CD4-positive, alpha-beta T cell treated with Interleukin-4 for 1 hour (primary cell): ENCODE measurements at regions not wholly inside any gene's neighbourhood (a gene's known extent, or its start where the extent isn't known, plus 50 kb on each side); places are given as distances from the start of the nearest gene placed in this dataset.
A peak's percentile ranks its signal among the peaks of the same experiment; 100 is the strongest.

ENCODE experiments used
- DNase-seq, 2 donors: peaks; one replicate each; pipeline ENCODE4 v3.0.0-alpha.2; 2020 to 2022

DNA sequence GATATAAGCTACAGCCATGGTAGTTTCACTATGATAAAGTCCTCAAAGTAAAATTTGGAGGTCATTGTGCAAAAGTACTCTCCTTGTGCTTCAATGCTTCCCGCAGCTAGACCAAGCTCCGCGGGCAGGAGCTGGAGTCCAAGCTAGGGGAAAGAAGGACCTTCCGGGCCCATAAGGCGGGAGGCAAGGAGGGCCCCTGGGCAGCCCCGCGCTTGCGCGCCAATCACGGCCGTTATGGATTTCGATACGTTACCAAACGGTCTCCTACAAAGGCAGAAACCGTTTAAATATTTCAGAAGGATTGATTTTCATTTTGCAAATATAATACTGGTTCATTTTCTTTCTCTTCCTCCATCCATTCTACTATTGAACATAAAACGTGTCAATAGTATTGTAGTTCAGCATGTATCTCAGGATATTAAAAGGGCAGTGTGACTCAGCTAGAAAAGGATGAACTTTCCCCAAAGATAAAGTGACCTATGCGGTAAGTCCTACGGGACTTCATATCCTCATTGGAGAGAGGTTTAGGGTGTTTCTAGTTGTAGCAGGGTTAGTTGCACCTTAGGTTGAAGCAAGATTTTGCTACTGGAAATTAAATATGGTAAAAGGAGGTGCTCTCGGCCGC is 128.0 kb downstream of the KIF20B start:
- DNase-seq: no peak

DNA sequence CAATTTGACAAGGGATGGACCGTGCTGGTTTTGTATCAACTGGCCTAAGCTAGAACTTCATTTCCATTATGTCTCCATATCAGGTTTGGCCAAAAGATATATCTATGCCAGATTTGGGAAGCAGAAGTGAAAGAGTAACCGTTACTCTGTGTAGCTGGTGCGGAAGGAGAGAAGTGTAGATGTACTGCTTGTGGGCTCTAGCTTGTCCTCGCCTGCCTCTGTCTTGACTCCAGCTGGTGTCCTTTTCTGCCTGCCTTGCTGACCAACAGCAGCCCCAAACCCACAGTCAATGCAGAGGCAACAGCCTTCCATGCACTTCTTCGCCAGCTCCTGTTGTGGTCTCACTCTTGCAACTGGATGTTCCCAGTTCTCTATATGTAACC is 128.5 kb downstream of the KIF20B start:
- no peak for DNase-seq

- DNase-seq: no peak
Measured at GRCh38 chr10:89830624-89831023, 129.2 kb downstream of the KIF20B start.

GRCh38 chr10:89836840-89837164 is 135.4 kb downstream of the KIF20B start:
- no peak for DNase-seq

DNA sequence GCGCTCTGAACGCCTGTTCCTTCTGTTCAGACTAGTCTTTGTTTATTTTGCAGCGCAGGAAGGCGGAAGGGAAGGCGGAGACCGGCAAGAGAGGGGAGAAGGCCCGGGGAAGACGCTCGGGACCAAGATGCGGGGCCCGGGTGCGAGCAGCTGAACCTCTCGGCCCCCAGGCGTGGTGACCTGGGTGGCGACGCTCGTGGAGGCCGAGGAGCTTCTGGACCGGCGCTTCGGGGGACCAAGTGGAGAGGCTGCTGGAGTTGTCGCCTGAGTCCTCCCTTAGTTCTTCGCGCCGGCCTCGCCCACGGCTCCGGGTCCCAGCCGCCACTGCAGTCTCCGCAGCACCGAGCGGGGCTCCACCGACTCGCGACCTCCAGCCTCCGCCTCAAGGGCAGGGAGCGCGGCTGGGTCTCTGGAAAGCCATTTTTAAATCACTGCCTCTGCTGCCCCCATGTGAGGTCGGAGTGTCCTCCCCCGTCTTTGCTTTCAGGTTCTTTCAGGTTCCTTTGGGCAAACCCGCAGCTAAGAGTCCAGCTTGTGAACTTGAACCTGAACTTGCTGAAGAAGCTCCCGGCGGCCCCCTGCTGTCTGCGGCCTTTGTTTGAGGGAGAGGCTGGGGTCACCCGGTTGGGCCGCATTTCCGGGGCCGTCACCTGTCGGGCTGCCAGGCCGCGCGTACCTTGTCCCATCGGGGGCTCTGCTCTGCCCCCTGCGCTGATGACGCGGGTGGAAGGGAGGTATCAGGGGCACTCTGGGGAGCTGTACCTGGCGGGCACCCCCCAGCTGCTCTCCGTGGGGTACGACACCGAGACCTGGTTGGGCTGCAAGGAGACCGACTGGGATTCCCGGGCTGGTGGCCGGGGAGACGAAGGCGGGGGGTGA is 136.0 kb downstream of the KIF20B start:
- DNase-seq: peak; percentile 16 to 40

DNA sequence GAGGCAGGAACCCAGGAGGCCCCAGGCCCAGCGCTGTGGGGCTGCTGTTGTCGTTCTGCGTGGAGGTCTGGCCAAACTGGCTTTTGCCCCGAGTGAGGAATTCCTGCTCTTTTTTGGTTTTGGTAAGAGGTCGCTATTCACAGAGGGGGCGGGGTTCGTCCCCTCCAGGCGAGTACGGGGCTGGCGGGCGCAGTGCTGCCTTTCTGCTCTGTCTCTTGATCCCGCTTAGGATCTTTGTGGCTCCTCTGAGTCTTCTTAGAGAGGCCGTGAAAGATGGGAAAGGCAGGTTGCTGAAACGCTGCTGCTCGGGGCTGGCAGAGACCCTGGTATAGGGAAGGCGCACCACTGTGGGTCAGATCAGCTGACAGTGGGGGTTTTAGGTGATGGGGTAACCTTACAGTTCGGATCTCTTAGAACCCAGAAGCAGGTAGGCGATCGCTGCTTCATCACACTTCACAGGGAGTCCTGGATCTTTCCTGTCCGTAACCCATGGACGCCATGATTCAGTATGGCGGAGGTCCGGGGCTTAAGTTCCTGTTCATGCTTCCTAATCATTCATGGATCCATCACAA is 136.7 kb downstream of the KIF20B start:
- DNase-seq: no peak

- DNase-seq: no peak
Measured at GRCh38 chr10:89845541-89846280, 144.3 kb downstream of the KIF20B start.

DNA sequence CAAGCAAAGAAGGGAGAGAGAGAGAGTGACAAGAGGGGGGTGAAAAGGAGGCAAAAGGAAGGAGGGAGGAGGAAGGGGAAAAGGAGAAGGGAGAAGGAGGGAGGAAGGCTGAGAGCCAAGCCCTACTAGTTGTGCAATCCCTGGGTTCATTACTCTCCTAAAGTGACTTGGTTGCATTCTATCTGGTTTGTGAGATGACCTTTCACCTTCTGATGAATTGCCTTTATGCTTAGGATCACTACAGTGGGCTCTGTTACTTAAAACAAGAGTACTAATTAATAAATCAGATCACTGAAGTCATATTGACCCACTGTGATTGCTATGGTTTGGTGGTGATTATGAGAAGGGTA is 144.9 kb downstream of the KIF20B start:
- no peak for DNase-seq

DNA sequence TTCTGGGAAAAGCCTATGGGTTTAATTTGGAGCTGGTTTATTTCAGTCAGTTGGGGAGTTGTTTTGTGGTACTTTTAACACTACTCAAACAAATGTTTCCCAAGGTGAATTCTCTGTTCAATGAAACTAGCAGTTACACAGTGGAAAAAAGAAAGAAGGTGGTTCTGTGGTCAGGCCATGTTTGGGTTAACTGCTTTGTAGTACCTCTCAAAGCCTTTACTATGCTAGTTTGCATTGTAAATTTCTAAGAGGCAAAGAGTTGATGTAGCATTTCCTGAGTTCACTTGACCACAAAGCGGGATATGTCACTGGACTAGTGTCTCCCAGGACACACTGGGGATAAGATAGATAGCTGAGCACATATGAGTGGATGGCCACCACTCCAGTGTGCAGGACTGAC is 145.4 kb downstream of the KIF20B start:
- no peak for DNase-seq

GRCh38 chr10:89852872-89853271 is 151.5 kb downstream of the KIF20B start:
- no peak for DNase-seq

GRCh38 chr10:89853781-89854191 is 152.4 kb downstream of the KIF20B start:
- no peak for DNase-seq

- no peak for DNase-seq
Measured at GRCh38 chr10:89857431-89858042, 156.1 kb downstream of the KIF20B start.

DNA sequence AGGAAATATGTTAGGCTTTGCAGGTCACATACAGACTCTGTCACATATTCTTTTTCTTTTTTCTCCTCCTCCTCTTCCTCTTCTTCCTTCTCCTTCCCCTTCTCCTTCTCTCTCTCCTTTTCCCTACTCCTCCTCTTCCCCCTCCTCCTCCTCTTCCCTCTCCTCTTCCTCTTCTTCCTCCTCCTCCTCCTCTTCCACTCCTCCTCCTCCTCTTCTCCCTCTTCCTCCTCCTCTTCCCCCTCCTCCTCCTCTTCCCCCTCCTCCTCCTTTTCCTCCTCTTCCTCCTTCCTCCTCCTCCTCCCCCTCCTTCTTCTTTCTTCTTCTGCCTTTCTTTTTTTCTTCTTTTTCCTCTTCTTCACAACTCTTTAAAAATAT is 159.8 kb downstream of the KIF20B start:
- no peak for DNase-seq

GRCh38 chr10:89861584-89862301 is 160.4 kb downstream of the KIF20B start:
- DNase-seq: no peak

DNA sequence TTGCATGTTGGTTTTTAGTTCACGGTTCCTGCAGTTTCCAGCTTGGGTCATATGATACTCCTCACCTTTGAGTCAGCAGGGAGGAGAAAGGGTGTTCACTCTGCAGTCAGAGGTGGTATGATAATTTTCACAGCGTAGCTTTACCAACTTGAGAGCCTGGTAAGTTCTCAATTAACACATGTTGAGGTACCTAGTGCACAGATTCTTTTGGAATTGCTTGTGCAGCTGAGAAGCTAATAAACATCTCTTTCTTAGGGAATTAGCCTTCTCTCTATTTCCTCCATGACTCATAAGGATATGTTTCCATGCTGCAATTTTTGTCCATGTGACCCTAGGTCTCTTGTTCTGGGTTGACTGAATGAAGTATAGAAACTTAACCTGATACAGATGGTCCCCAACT is 166.6 kb downstream of the KIF20B start:
- no peak for DNase-seq

DNA sequence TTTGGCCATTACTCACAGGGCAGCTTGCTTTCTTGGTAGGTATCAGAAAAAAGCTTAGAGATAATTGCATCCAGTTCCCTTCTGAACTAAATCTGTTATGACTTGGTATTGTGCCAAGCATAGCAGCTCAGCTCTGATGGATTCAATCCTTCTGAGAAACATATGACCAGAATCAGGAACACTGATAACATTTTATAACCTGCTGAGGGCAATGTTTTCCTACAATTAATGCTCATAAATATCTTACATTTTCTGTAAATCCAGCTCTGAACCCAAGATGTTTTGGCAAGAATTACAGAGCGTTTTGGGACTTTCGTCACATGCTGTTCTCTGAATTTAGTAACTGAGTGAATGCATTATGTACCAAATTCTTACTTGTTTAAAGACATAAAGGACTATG is 167.8 kb downstream of the KIF20B start:
- no peak for DNase-seq

- no peak for DNase-seq
Measured at GRCh38 chr10:89869592-89870156, 168.3 kb downstream of the KIF20B start.

GRCh38 chr10:89870936-89871335 is 169.5 kb downstream of the KIF20B start:
- DNase-seq: no peak

DNA sequence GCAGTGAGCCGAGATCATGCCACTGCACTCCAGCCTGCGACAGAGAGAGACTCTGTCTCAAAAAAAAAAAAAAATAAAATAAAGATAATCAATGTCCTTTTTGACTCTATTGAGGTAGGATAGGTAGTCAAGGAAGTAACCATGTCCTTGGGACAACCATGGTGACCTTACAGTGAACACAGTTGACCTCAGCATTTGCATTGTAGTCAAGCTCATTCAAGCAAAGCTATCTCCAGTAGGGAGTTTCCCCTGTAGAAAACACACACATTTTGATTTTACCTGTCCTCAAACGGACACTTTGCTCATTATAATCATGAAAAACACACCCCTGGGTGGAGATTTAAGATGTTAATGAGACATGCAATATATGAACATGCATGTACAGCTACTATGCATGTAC is 171.7 kb downstream of the KIF20B start:
- DNase-seq: no peak

GRCh38 chr10:89875557-89875956 is 174.2 kb downstream of the KIF20B start:
- DNase-seq: no peak

DNA sequence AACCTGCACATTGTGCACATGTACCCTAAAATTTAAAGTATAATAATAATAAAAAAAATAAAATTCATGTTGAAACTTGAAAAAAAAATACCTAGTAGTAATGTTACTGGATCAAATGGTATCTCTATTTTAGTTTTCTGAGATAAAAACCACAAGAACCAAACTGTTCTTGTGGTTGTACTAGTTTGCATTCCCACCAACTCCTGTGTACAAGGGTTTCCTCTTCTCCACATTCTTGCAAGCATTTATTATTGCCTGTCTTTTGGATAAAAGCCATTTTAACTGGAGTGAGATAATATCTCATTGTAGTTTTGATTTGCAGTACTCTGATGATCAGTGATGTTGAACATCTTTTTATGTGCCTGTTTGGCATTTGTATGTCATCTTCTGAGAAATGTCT is 177.7 kb downstream of the KIF20B start:
- no peak for DNase-seq

GRCh38 chr10:89887406-89887805 is 186.0 kb downstream of the KIF20B start:
- DNase-seq: no peak
